NCI-H82 (cell line): ENCODE measurements at regions not wholly inside any gene's neighbourhood (a gene's known extent, or its start where the extent isn't known, plus 50 kb on each side); places are given as distances from the start of the nearest gene placed in this dataset.
"Not testable (repeated sequence)": the region's sequence is repeated elsewhere in the genome, so short reads cannot be mapped to it uniquely, and the experiment has no call there.

ENCODE experiments used
- DNase-seq: peaks from one replicate; lab custom pipeline; 2025; lab: John Stamatoyannopoulos, UW

DNA sequence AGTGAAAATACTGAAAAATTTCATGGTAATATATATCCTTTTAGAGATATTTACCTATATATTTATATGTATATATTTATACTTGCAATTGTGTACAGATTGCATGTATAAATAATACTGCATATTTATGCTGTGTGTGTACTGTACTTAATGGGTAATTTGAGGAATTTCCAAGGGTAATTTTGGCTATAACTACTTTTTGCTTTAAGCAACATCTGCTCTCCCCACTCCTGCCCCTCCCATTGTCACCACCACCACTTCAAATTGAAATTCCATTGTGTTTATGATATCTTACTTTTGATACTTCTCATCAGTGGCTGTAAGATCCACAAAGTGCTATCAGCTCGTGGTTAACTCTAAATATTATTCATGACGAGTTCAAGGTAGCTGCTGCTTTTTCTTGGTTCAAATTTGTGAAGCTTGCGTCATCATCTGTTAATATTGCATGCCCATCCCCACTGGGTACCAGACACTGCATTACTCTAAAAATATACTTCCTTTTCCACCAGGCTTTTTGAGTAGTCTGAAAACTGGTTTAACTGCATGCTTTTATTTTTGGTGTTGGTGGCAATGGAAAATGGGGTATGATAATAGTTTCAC, 91.7 kb upstream of the MITF start:
- DNase-seq: no peak

DNA sequence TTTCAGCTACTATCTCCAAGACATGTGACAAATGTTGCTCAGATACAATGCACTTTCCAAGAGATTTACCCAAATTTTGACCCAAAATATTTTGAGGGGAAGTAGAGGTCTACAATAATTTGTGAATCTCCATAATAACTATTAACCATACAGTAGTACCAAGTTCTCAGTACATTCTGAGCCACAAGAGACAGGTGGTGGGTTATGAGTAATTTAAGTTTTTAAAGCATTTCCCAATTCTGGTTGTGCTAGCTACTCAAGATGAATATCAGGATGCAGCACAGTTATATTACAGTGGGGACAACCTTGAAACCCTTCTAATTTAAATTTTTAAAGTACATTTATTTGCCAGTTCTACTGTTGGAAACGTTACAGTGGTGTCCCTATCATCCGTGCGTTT, 92.2 kb upstream of the MITF start:
- DNase-seq: no peak

DNA sequence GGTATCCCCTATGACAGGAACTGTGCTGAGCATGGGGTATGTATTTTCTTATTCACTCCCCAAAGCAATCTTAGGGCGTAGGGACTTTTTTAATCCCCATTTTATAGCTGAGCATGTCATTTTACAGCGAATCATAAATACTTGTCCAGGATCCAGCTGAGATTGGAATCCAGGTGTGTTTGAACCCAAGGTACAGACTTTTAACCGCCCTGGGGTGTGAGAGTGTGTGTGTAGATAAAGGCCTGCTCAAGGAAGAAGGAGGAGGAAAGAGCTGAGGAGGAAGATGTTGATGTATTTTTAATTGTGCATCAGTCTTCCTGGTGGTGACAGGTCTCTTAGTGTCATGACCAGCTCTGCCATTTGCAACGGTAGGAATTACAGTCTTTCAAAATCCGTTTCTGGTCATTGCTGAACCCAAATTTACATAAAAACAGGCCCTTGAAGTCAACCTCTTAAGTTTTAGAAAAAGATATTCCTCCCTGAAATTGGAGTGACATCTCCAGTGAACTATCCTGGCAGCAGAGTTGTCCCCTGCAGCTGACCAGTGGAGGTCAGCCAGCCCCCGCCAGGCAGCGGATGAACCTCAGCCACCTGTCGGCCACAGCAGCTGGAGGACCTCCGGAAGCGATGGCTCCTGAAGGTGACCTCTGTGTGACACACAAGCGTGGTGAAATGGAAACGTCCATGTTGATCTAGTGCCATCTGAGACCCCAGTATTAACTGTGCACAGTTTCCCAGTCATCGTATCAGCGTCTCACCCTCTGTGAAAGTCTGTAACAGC, 92.8 kb upstream of the MITF start:
- no peak for DNase-seq

DNA sequence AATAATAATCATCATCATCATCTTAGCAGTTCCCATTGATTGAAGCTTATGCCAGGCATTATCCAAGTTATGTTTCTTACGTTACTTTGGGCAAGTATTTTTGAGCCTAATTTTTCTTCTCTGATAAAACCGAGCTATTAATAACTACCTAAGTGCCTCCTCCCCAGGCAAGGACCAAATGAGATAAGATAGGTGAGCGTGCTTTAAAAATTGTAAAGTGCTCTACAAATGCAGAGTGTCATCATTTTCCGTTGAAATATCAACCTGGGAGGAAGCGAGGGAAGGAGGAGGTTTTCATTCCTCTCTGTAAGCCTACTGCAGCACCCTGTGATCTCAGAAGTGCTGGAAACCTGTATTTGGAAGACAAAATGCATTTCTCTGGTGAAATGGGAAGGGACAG, 96.7 kb upstream of the MITF start:
- no peak for DNase-seq

DNA sequence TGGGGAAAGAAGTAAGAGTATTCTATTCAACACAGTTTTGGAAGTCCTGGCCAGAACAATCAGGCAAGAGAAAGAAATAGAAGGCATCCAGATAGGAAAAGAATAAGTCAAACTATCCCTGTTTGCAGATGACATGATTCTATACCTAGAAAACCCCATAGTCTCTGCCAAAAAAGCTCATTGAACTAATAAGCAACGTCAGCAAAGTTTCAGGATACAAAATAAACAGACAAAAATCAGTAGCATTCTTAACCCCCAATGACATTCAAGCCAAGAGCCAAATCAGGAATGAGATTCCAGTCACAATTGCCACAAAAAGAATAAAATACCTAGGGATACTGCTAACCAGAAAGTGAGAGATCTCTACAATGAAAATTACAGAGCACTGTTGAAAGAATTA, 99.4 kb upstream of the MITF start:
- DNase-seq: no peak

DNA sequence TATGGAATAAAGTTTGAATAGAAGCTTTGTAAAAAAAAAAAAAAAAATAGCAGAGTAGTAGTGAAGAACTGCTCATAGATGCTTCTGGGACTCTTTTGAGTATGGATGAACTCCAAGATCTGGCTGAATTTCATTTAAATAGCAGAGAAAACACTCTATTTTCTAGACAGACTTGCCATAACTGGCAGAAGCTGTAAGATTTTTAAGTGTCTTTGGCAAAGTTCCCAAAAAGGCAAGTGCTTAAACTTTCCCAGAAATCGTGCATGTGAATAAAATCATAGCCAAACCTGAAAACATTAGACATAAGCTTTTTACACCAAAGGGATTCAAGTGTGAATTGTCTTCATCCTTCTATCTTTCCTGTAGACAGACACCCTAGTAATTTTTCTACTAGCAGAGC, 110.3 kb upstream of the MITF start:
- no peak for DNase-seq

DNA sequence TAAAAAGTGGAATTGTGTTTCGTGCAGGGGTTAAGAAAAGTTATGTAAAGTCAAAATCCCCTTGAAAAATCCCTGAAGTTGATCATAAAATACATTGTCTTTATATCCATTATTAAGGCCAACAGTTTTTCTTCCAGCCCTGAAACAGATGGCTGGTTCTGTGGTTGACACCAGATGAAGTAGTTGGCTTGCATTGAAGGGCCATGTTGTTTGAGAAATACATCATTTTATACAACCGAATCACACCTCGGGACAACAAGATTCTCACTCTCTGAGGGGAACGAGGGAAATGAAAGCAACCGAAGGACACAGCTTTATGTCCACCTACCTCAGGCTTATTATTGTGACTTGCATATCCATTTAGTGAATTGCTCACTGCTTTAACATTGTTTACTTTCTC, 126.0 kb upstream of the MITF start:
- no peak for DNase-seq

DNA sequence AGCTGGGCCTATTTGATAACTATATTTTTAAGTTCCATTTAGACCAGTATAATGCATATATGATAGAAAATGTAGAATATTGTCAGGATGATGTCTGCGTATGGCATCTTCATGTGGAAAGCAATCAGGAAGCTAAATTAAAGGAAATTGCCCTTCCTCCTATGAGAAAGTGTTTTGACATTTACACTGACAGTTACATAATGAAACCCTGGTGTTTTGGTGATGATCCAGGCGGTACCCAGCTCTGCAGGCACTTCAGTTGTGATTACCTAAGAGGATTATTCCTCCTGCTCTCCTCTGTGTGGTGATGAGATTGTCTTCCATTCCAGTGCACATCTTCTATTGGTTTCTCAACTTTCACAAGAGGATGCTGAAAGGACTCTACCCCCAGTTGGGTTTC, 126.5 kb upstream of the MITF start:
- DNase-seq: no peak

DNA sequence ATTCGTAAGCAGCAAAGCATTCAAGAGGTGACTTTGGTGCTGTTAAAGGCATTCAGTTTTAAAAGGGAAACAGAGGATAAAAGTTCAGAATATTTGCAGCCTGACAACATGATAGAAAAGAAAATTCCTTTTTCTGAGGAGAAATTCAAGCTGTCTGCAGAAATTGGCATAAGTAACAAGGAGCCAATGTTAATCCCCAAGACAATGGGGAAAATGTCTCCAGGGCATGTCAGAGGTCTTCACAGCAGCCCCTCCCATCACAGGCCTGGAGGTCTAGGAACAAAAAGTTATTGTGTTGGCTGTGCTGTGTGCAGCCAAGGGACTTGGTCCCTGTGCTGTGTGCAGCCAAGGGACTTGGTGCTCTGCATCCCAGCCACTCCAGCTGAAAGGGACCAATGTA, 129.7 kb upstream of the MITF start:
- not testable (repeated sequence) for DNase-seq

DNA sequence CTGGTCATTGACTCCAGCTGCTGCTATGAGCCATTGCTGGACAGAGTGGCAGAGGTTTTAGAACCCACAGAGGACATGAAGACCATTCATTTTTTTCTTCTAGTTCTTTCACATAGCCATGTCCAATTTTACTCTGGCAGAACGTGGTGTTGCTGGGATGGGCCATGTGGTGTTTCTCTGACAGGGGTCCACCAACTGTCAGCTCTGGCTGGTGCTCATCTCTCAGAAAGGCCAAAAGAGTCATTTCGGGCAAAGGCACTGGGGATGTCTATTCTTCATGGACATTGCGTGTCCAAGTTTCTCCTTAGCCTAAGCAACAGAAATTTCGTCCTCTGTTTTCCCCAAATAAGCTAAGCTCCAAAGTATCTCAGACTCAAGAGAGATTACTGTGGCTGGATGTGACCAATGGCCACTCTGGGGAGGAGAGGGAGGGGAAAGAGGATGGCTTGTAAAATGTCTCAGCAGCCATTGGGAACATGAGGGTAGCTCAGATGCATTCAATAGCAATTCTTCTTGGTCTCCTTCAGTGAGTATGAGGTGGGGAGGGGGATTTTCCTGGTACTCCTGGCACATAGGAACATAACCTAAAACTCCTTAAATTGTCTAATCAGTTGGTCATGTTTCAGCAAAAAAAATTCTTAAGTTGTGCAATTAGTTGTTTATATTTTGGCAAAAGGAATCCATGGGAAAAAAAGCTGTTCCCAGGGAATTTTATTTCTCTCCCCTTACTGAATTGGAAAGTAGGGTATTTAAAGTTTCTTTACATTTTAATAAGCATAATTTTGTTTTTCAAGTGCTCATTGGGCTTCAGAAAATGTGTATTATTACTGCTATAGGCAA, 131.6 kb upstream of the MITF start:
- no peak for DNase-seq

DNA sequence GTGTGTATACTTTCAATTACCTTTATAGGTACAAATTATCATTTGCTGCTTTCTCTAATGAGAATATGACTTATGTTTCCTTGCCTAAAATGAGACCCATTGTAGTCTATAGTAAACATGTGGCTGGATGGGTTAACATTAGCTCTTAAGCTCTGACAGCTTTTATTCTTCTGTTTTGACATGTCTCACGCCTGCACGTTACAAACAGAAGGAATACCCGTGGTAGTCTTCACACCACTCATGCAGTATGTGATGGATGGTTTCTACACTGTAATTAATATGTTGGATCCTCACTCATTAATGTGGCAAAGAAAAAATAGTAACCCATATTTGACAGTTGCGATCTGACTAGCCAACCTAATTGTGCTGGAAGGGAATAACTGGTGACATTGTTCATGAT, 133.4 kb upstream of the MITF start:
- DNase-seq: no peak

DNA sequence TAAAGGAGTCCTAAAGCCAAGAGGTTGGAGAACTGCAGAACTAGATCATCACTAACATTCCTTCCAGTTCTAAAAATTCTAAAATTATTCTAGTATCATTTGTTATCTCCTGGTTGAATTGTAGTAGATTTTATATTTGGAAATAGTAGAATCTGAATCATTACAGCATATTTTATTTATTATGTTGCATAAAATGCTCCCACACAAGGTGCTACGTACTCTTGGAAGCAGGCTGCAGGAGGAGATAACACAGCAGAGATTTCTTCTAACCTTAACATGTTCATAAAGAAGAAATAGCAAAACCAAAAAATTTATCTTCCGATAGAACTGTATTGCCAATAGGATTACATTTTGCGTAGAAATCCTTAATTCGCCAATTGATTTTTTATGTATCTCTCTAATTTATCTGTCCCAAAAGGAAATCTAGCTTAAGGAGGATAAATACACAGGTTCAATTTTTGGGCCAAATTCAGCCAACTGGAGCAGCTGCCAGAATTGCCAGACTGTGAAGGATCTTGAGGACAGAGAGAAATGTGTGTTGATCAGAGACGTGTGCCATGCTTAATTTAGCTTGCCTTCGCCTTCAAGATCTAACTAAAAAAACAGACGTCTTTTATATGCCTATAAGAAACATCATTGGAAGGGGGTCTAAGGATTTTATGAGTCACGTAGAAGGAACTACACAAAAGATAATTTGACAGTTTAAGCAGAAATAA, 134.4 kb upstream of the MITF start:
- no peak for DNase-seq

DNA sequence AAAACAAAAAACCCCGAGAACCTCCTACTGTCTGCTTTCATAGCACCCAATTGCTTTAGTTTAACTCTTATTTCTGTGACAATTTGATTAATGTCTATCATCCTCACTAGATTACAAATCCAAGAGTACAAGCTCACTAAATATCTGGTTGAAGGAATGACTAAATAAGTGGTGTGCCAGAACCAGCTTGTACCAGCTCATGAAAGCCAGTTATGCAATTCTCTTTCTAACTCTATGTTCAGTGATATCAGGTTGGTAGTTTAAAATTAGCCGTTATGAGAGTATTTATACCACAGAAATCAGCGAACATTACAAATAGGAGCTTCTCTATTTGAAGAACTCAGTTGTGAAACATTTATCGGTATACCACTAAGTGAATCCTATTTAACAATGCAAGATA, 137.2 kb upstream of the MITF start:
- DNase-seq: no peak

DNA sequence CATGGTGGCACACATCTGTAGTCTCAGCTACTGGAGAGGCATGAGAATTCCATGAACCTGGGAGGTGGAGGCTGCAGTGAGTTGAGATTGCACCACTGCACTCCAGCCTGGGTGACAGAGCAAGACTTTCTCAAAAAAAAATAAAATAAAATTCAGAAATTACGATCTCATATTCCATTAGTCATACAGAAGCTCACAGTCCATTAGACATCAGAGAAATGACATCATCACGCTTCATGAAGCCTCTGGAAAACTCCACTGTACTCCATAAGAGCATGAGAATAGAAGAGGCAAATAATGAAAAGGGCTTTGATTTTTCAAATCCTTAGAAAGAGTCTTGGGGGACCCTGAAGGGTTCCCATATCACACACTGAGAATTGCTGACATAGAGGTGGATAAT, 145.0 kb upstream of the MITF start:
- no peak for DNase-seq

DNA sequence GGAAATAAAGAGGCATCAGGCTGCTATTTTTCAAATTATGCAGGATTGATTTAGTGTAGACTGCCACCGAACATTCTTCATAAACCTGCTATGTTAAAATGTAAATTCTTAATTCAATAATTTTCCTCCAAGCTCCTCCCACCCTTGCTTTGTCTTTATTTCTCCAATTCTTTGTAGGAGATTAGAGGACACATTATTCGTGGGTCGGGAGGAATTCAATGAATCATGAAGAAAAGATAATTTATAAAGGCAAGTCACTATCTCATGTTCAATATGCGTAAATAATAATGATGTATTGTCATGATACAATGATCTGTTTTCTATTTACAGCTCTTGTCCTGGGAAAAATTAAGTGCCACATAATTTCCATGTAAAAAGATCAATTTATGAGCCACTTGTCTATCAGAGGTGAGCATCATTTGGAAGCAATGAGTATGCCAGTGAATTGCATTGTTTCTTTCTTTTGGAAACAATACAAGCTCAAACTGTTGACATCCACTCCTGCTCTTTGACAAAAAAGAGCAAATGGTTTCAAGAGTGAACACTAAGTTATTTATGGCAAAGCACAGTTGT, 148.0 kb upstream of the MITF start:
- no peak for DNase-seq

DNA sequence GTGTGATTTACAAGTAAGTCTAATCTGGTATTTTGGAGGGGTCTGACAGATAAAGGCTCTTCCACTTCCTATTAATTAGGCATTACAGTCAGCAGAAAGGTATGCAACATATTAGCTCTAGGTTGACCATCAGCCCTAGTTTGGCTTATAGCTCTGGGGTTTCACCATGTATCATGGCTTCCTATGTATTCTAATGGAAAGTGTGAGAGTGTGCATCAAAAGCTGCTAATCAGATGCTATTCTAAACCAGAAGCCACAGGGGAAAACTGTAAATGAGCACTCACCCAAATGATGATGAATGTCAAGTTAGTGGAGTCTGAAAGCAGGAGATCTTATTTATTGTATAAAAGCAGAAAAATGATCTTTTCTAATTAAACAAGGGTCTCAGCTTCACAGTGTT, 149.2 kb upstream of the MITF start:
- DNase-seq: no peak

DNA sequence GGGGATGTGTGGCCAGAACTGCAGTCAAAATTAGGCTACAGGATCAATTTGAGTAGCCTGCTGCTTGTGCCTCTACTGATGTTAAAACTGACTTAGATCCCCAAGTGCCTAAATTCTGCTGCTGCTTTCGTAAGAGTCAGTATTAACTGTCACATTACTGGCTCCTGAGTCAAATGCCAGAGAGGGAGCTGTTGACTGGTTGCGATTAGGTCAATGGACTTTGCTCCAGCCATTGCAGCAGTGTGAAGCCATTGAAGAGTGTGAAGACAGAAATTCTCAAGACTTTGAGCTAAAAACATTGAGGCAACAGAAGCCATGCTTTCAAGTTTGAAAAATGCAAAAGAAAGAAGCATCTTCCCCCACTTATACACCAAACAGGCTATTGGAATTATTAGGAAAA, 151.1 kb upstream of the MITF start:
- no peak for DNase-seq

DNA sequence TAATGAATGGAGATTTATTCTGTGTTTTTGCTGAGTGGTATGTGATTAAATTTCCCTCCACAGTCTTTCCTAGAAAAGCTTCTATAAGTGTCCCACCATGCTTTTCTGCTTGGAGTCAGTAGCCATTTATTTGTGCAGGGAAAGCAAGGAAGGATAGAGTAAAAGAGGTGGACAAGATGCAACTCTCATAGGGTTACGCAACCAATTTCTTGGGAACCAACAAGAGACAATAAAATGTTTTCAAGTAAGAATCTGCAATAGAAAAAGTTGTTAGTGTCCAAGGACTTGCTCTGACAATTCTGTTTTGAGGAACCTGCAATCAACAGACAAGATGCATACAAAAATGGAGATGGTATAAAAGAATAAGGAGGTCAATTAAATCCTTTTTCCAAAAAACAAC, 153.8 kb upstream of the MITF start:
- no peak for DNase-seq

DNA sequence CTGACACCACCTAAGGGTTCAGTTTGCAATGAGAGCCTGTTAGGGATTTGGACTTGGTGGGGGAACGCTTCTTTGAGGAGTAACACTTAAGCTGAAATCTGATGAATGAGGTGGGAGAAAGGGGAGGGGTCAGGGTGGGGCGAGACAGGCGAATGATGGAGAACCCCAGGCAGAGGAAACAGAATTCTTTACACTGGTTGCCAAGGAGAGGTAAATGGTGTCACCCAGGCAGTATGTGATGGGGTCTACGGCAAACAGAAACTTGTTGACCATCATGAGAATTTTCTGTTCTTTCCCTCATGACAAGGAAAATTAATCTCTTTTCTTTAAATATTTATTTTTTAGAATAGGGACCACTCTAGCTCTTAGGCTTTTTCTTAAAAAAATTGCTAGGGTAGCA, 157.2 kb upstream of the MITF start:
- no peak for DNase-seq

DNA sequence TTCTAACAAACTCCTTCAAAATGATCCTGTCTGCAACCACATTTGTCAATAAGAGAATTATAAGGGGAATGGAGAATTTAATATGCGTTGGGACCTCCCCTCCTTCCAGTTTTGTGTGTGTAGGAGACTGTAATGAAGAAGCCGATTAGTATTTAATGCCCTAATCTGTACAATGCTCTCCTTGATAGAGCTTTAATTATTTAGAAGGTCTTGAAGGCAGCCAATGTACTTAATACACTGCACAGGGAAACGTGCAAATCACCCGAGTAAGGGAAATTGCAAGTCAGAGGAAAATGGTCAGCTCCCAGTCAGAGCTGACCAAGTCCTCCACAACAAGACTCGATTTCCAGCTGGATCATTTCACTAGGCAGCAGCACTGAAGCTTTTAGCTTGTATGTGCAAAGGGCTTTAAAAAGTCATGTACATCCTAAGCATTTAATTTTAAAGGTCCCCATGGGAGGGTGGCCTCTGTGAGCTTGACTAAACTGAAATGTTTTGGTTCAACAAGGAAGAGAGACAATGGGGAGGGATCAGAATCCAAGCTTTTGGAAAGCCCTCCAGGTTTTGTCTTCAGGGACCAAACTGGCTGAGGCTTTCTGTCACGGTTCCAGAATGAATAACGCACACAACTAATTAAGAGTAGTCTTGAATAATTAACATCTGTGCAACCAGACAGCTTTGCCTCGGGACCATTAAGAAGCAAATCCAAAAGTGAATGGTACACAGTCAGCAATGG, 159.8 kb upstream of the MITF start:
- peak; percentile 66 for DNase-seq

DNA sequence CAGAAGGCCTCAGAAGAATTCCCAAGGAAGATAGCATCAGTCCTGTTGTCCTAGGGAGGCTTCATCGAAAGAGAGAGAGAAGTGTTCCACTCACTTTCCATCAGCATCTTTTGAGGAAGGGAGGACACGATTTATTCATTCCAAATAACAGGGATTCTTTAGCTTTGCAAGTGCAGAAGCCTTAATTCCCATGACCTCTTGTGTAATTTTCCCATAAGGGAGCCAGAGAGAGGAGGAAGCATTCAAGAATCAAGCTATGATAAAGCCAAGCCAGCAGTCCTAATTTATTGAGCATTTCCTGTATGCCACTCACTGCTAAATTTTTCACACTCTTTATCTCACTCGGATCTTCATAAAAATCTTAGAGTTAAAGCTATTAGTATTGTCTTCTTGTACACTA, 169.7 kb upstream of the MITF start:
- no peak for DNase-seq

DNA sequence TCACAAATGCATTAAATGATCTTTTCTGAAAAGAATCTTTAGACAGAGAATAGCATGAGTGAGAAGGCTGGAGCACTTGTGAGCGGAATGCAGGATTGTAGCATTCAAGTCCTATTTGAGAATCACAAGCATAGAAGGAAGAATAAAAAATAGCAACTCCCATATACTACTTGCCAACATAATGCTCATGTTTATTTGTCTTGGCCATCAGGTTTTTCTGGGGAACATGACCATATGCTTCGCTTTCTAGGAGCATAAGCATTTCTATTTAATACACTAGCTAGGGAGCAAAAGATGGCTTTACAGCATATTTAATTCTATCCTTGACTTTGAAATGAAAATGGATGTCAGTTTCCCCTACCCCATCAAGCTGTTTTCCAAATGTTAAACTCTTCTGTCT, 170.3 kb upstream of the MITF start:
- no peak for DNase-seq
